Erythroblast (primary cell): ENCODE measurements at regions not wholly inside any gene's neighbourhood (a gene's known extent, or its start where the extent isn't known, plus 50 kb on each side); places are given as distances from the start of the nearest gene placed in this dataset.

Experiments
- GATA1 ChIP-seq: IDR thresholded peaks from 2 replicates; pipeline ENCODE4 v1.6.1; 2011; ENCODE audit warnings: low read depth, mild to moderate bottlenecking, control low read depth, low read length, moderate library complexity
- POLR2A ChIP-seq: IDR thresholded peaks from 2 replicates; pipeline ENCODE4 v1.6.1; 2011; ENCODE audit warnings: mild to moderate bottlenecking, low read length

GRCh38 chr4:187893418-187893817, 102.2 kb upstream of the ZFP42 start:
- TF ChIP-seq POLR2A, result no peak
- TF ChIP-seq GATA1, result no peak
